ENCODE measurements at regions not wholly inside any gene's neighbourhood (a gene's known extent, or its start where the extent isn't known, plus 50 kb on each side); places are given as distances from the start of the nearest gene placed in this dataset.
"Not testable (repeated sequence)": the region's sequence is repeated elsewhere in the genome, so short reads cannot be mapped to it uniquely, and the experiment has no call there.

- 66 to 75% methylated on average over 2 of the region's 2 CpGs for WGBS, 2 donors
- H3K4me1 ChIP-seq; DNase-seq; H3K27ac ChIP-seq; H3K36me3 ChIP-seq (ENCODE audit: low read depth, missing control alignments); H3K9me3 ChIP-seq; H3K4me3 ChIP-seq; intact Hi-C loops (cut with DNase I; ENCODE audit: low total_unique reads); H3K27me3 ChIP-seq: not testable (repeated sequence)
Measured at GRCh38 chr21:13812191-13812590, 202.6 kb downstream of the POTED start.

GRCh38 chr21:13810559-13810958, 201.0 kb downstream of the POTED start:
- H3K9me3 ChIP-seq; intact Hi-C loops (cut with DNase I; ENCODE audit: low total_unique reads); H3K36me3 ChIP-seq (ENCODE audit: low read depth, missing control alignments); H3K27ac ChIP-seq; DNase-seq; H3K4me1 ChIP-seq; H3K27me3 ChIP-seq; H3K4me3 ChIP-seq: not testable (repeated sequence)

- H3K27ac ChIP-seq; H3K36me3 ChIP-seq (ENCODE audit: low read depth, missing control alignments); H3K27me3 ChIP-seq; H3K4me3 ChIP-seq; DNase-seq; H3K9me3 ChIP-seq; intact Hi-C loops (cut with DNase I; ENCODE audit: low total_unique reads); H3K4me1 ChIP-seq: not testable (repeated sequence)
- WGBS, 2 donors = 62 to 71% methylated on average over 4 to 5 of the region's 7 CpGs
Measured at GRCh38 chr21:13806444-13806843, 196.9 kb downstream of the POTED start.

- 82 to 84% methylated on average over 7 of the region's 7 CpGs for WGBS, 2 donors
- DNase-seq; H3K36me3 ChIP-seq (ENCODE audit: low read depth, missing control alignments): not testable (repeated sequence)
Measured at GRCh38 chr21:13802757-13803156, 193.2 kb downstream of the POTED start.

More at GRCh38 chr21:13802757-13803156, 193.2 kb downstream of the POTED start:
- H3K27ac ChIP-seq; H3K4me1 ChIP-seq; H3K9me3 ChIP-seq; H3K27me3 ChIP-seq; intact Hi-C loops (cut with DNase I; ENCODE audit: low total_unique reads); H3K4me3 ChIP-seq: not testable (repeated sequence)

Small RNAs in the stretch of these regions (small RNA-seq; reads per million reads assigned to genes)
- gene RNU6-954P (0 reads per million in 2 donors), gene ZNF114P1 (0 reads per million in 2 donors)

Measured in testis (tissue), 2 donors.